Panc1 (cell line): ENCODE measurements at regions not wholly inside any gene's neighbourhood (a gene's known extent, or its start where the extent isn't known, plus 50 kb on each side); places are given as distances from the start of the nearest gene placed in this dataset.

Experiments used
- ATAC-seq: fragments of 200-7000 bp; cut with Tn5 transposase; 2 replicates; pipeline ENCODE4 v1.9.1; 2020; ENCODE audit warnings: mild to moderate bottlenecking, moderate library complexity
- BruUV-seq: library from RNA; stranded (reverse); fragments of 400-500 nt; replicated peaks from 2 replicates; lab custom pipeline; 2021; lab: Mats Ljungman, UMichigan
- CTCF ChIA-PET: fragments of 300-600 bp; sonication (Branson Sonifier 250); formaldehyde crosslinking; loops from one replicate; lab custom pipeline; 2022; ENCODE audit warnings: antibody characterized with exemption; lab: Charles Lee
- POLR2A ChIA-PET: fragments of 300-600 bp; sonication (Branson Sonifier 250); formaldehyde crosslinking; loops from one replicate; lab custom pipeline; 2022; ENCODE audit warnings: antibody characterized with exemption; lab: Charles Lee
- DNase-seq: peaks from one replicate; pipeline ENCODE4 v3.0.0-alpha.2; 2010; ENCODE audit warnings: low read depth, low spot score
- H3K27ac ChIP-seq: 2 replicates; pipeline ENCODE4 v1.5.1; 2011; ENCODE audit warnings: mild to moderate bottlenecking, low read length, inconsistent platforms
- H3K27me3 ChIP-seq: fragments of 200-500 bp; sonication (Bioruptor generic); 2 replicates; pipeline ENCODE4 v1.6.0; 2014; ENCODE audit warnings: low read length, inconsistent platforms; ENCODE audit not compliant: control insufficient read depth, insufficient read depth
- H3K36me3 ChIP-seq: fragments of 200-500 bp; sonication (Bioruptor generic); 2 replicates; pipeline ENCODE4 v1.5.1; 2014; ENCODE audit warnings: inconsistent platforms, mild to moderate bottlenecking, low read length, moderate library complexity; ENCODE audit not compliant: control insufficient read depth, insufficient read depth
- H3K4me1 ChIP-seq: 2 replicates; pipeline ENCODE4 v1.5.1; 2011; ENCODE audit warnings: inconsistent platforms, mild to moderate bottlenecking, low read length, moderate library complexity; ENCODE audit not compliant: control insufficient read depth, insufficient read depth
- H3K4me3 ChIP-seq, 2 experiments: 2 replicates each; pipeline ENCODE4 v1.5.1; 2011 to 2012; ENCODE audit warnings: low read depth in 2 of 2, low read length in 2 of 2, mild to moderate bottlenecking in 2 of 2, inconsistent platforms in 1 of 2, moderate library complexity in 1 of 2
- H3K9me3 ChIP-seq: fragments of 200-500 bp; sonication (Bioruptor generic); 2 replicates; pipeline ENCODE4 v1.5.1; 2014; ENCODE audit warnings: low read depth, mild to moderate bottlenecking, inconsistent platforms, low read length, moderate library complexity; ENCODE audit not compliant: control insufficient read depth, insufficient read depth
- POLR2AphosphoS5 ChIP-seq: IDR thresholded peaks from 2 replicates; pipeline ENCODE4 v1.6.1; 2012; ENCODE audit warnings: mild to moderate bottlenecking, low read depth, low read length, moderate library complexity
- SIN3A ChIP-seq: IDR thresholded peaks from 2 replicates; pipeline ENCODE4 v1.6.1; 2012; ENCODE audit warnings: low read depth, mild to moderate bottlenecking, low read length, moderate library complexity, borderline replicate concordance; ENCODE audit not compliant: insufficient read depth
- TCF7L2 ChIP-seq: IDR thresholded peaks from 2 replicates; pipeline ENCODE4 v1.6.1; 2011; ENCODE audit warnings: mild to moderate bottlenecking, low read depth, low read length, inconsistent platforms
- in situ Hi-C: cut with HindIII; loops from 2 replicates; pipeline ENCODE4 v1.10.0; 2016; ENCODE audit warnings: low sequenced_read_pairs, low pct_unique_long_range_greater_than_20kb
- intact Hi-C: fragments of 100-400 bp; cut with micrococcal nuclease; formaldehyde crosslinking; loops from one replicate; pipeline ENCODE4 v1.10.0; 2022; ENCODE audit not compliant: unreplicated experiment
- TF ChIP-seq, protein P1 (sequence below), 2 experiments: IDR thresholded peaks; 2 replicates each; pipeline ENCODE4 v1.6.1; 2011 to 2012; ENCODE audit warnings: low read depth in 2 of 2, control low read depth in 1 of 2, low read length in 1 of 2, mild to moderate bottlenecking in 1 of 2, moderate library complexity in 1 of 2; ENCODE audit not compliant: insufficient read depth in 1 of 2
- TF ChIP-seq, protein P2 (sequence below): fragments of 450-650 bp; IDR thresholded peaks from 2 replicates; pipeline ENCODE4 v1.5.1; 2017; ENCODE audit warnings: mild to moderate bottlenecking

DNA sequence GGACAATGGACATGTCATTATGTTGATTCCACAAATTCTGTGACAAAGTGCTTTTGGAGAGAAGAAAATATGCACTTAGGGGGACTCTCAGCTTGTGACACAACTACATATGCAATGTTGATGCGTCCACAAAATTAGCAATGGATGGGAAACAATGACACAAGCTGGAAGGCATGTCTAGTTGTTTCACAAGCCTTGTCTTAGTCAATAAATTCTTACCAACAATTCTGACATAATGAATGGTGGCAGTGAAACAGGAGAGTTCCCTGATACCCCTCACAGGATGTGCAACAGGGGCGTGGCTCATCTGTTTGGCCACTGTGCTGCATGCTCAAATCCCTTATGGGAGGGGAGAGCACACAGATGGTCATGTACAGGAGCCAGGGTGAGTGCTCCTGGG is 347.2 kb upstream of the DLGAP1 start:
- in situ Hi-C loops (no loop called here), intact Hi-C loops (no loop called here)
- Histone ChIP-seq H3K4me3 (no peak overlapping the region), H3K27ac (no peak overlapping the region), H3K9me3 (no peaks in the 10 kb centered on the region), H3K36me3 (no peaks in the 10 kb centered on the region), H3K4me1 (no peaks in the 10 kb centered on the region), H3K27me3 (no peaks in the 10 kb centered on the region)
- DNase-seq (no peak), ATAC-seq (no peak)
- TF ChIP-seq, protein P1, sequence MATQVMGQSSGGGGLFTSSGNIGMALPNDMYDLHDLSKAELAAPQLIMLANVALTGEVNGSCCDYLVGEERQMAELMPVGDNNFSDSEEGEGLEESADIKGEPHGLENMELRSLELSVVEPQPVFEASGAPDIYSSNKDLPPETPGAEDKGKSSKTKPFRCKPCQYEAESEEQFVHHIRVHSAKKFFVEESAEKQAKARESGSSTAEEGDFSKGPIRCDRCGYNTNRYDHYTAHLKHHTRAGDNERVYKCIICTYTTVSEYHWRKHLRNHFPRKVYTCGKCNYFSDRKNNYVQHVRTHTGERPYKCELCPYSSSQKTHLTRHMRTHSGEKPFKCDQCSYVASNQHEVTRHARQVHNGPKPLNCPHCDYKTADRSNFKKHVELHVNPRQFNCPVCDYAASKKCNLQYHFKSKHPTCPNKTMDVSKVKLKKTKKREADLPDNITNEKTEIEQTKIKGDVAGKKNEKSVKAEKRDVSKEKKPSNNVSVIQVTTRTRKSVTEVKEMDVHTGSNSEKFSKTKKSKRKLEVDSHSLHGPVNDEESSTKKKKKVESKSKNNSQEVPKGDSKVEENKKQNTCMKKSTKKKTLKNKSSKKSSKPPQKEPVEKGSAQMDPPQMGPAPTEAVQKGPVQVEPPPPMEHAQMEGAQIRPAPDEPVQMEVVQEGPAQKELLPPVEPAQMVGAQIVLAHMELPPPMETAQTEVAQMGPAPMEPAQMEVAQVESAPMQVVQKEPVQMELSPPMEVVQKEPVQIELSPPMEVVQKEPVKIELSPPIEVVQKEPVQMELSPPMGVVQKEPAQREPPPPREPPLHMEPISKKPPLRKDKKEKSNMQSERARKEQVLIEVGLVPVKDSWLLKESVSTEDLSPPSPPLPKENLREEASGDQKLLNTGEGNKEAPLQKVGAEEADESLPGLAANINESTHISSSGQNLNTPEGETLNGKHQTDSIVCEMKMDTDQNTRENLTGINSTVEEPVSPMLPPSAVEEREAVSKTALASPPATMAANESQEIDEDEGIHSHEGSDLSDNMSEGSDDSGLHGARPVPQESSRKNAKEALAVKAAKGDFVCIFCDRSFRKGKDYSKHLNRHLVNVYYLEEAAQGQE (IDR thresholded peaks at IDR 0.05; ENCODE audit: insufficient read depth in 1 of 2, low read depth in 2 of 2, low read length in 1 of 2): no peak
- ChIA-PET CTCF (no interaction called here), POLR2A (no interaction called here)
- BruUV-seq: no TSS peak

DNA sequence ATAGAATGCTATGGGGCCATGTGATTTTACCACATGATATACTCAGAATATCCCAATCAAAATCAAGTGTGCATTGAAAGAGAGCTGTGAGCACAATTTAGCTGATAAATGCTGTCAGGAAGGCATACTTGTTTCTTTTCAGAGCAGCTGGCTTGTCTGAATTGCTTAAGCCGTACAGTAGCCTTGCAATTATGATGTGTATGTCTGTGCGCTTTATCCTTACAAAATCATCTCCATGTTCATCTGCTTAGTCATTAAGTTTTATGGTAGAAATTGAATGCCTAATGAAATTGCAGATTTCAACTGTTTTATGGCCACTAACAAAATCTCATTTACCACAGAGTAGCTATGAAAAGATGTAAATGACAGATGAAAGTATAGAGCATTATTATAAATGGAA is 346.0 kb upstream of the DLGAP1 start:
- ChIA-PET POLR2A (no interaction called here), CTCF (no interaction called here)
- H3K27ac ChIP-seq: no peak overlapping the region
- in situ Hi-C loops (no loop called here), intact Hi-C loops (no loop called here)
- TF ChIP-seq TCF7L2 (no peak), POLR2AphosphoS5 (no peak), SIN3A (no peak)
- TF ChIP-seq, protein P1 (IDR thresholded peaks at IDR 0.05; ENCODE audit: insufficient read depth in 1 of 2, low read depth in 2 of 2, low read length in 1 of 2): no peak
- TF ChIP-seq, protein P2, sequence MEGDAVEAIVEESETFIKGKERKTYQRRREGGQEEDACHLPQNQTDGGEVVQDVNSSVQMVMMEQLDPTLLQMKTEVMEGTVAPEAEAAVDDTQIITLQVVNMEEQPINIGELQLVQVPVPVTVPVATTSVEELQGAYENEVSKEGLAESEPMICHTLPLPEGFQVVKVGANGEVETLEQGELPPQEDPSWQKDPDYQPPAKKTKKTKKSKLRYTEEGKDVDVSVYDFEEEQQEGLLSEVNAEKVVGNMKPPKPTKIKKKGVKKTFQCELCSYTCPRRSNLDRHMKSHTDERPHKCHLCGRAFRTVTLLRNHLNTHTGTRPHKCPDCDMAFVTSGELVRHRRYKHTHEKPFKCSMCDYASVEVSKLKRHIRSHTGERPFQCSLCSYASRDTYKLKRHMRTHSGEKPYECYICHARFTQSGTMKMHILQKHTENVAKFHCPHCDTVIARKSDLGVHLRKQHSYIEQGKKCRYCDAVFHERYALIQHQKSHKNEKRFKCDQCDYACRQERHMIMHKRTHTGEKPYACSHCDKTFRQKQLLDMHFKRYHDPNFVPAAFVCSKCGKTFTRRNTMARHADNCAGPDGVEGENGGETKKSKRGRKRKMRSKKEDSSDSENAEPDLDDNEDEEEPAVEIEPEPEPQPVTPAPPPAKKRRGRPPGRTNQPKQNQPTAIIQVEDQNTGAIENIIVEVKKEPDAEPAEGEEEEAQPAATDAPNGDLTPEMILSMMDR: no peak
- no peaks in the 10 kb centered on the region for H3K9me3 ChIP-seq
- H3K27me3 ChIP-seq: no peaks in the 10 kb centered on the region
- no peak for DNase-seq
- ATAC-seq: no peak
- no peaks in the 10 kb centered on the region for H3K36me3 ChIP-seq
- BruUV-seq: no TSS peak
- no peak overlapping the region for H3K4me3 ChIP-seq
- no peaks in the 10 kb centered on the region for H3K4me1 ChIP-seq
